ENCODE measurements at regions not wholly inside any gene's neighbourhood (a gene's known extent, or its start where the extent isn't known, plus 50 kb on each side); places are given as distances from the start of the nearest gene placed in this dataset.

DNA sequence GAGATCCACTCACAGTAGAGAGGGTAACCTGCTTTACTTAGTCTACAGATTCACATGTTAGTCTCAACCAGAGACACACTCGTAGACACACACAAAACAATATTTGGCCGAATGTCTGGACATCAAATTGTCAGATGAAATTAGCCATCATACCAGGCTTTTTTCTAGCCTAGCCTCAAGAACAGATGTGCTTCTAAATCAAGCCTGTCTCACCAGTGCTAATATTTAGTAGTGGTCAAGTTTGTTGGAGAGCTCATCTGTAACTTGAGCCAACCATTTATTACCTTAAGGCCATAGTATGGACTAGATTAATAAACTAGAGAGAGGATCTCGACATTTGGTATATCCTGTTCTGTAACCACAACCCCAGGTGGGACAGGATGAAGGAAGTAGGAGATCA lies 1118.8 kb upstream of the MAP3K7 start:
- no peak for TF ChIP-seq EZH2 (optimal IDR thresholded peaks at IDR 0.05; ENCODE audit: low read depth, low read length)
- TF ChIP-seq, protein P1, sequence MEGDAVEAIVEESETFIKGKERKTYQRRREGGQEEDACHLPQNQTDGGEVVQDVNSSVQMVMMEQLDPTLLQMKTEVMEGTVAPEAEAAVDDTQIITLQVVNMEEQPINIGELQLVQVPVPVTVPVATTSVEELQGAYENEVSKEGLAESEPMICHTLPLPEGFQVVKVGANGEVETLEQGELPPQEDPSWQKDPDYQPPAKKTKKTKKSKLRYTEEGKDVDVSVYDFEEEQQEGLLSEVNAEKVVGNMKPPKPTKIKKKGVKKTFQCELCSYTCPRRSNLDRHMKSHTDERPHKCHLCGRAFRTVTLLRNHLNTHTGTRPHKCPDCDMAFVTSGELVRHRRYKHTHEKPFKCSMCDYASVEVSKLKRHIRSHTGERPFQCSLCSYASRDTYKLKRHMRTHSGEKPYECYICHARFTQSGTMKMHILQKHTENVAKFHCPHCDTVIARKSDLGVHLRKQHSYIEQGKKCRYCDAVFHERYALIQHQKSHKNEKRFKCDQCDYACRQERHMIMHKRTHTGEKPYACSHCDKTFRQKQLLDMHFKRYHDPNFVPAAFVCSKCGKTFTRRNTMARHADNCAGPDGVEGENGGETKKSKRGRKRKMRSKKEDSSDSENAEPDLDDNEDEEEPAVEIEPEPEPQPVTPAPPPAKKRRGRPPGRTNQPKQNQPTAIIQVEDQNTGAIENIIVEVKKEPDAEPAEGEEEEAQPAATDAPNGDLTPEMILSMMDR (IDR thresholded peaks at IDR 0.05; ENCODE audit: low read length) = no peak
- TF ChIP-seq EZH2phosphoT487 (IDR thresholded peaks at IDR 0.05; ENCODE audit: low read length) = no peak

Measured in MM.1S (cell line).